OCI-LY1 (cell line): ENCODE measurements at regions not wholly inside any gene's neighbourhood (a gene's known extent, or its start where the extent isn't known, plus 50 kb on each side); places are given as distances from the start of the nearest gene placed in this dataset.

Source experiments
- H2AFZ ChIP-seq: fragments of 200-600 bp; sonication (generic), shearing (Covaris generic); 2 replicates; pipeline ENCODE4 v1.6.0; 2014; ENCODE audit warnings: antibody characterized with exemption, mild to moderate bottlenecking, low read length
- H3F3A ChIP-seq: fragments of 200-600 bp; sonication (generic), shearing (Covaris generic); 2 replicates; pipeline ENCODE4 v1.6.0; 2014; ENCODE audit warnings: mild to moderate bottlenecking, antibody characterized with exemption, low read length, moderate library complexity; ENCODE audit not compliant: insufficient read depth
- H3K27ac ChIP-seq: fragments of 200-600 bp; sonication (generic); 2 replicates; pipeline ENCODE4 v1.5.1; 2014; ENCODE audit warnings: low read length, mixed run types, mild to moderate bottlenecking, low read depth; ENCODE audit not compliant: poor library complexity, severe bottlenecking
- H3K27me3 ChIP-seq: fragments of 200-600 bp; sonication (generic); 2 replicates; pipeline ENCODE4 v1.6.0; 2014; ENCODE audit warnings: antibody characterized with exemption, mild to moderate bottlenecking, low read length, moderate library complexity; ENCODE audit not compliant: insufficient read depth
- H3K36me3 ChIP-seq: fragments of 200-600 bp; sonication (generic); 2 replicates; pipeline ENCODE4 v1.6.1; 2014; ENCODE audit warnings: mild to moderate bottlenecking, antibody characterized with exemption, low read length, moderate library complexity, mixed read lengths; ENCODE audit not compliant: insufficient read depth
- H3K4me1 ChIP-seq: fragments of 200-600 bp; sonication (generic); 2 replicates; pipeline ENCODE4 v1.5.1; 2014; ENCODE audit warnings: mild to moderate bottlenecking, low read length, moderate library complexity; ENCODE audit not compliant: insufficient read depth, severe bottlenecking
- H3K4me2 ChIP-seq: fragments of 200-600 bp; sonication (generic), shearing (Covaris generic); 2 replicates; pipeline ENCODE4 v1.6.1; 2014; ENCODE audit warnings: low read length
- H3K4me3 ChIP-seq: fragments of 200-600 bp; sonication (generic); 2 replicates; pipeline ENCODE4 v1.5.1; 2014; ENCODE audit warnings: low read length, low read depth, mild to moderate bottlenecking, mixed read lengths; ENCODE audit not compliant: poor library complexity, severe bottlenecking
- H3K79me2 ChIP-seq: fragments of 200-600 bp; shearing (Covaris generic); 2 replicates; pipeline ENCODE4 v1.6.1; 2016; ENCODE audit warnings: mixed run types, low read length, mixed read lengths; ENCODE audit not compliant: insufficient read depth
- H3K9ac ChIP-seq: fragments of 200-600 bp; sonication (generic), shearing (Covaris generic); 2 replicates; pipeline ENCODE4 v1.6.1; 2014; ENCODE audit warnings: mild to moderate bottlenecking, low read length, mixed read lengths
- H3K9me2 ChIP-seq: fragments of 200-600 bp; sonication (generic), shearing (Covaris generic); 2 replicates; pipeline ENCODE4 v1.6.1; 2014; ENCODE audit warnings: low read depth, mild to moderate bottlenecking, low read length, mixed read lengths
- H3K9me3 ChIP-seq: fragments of 200-600 bp; shearing (Covaris generic); 2 replicates; pipeline ENCODE4 v1.6.1; 2014; ENCODE audit warnings: low read length, mixed read lengths
- H4K20me1 ChIP-seq: fragments of 200-600 bp; sonication (generic), shearing (Covaris generic); 2 replicates; pipeline ENCODE4 v1.6.0; 2016; ENCODE audit warnings: mild to moderate bottlenecking, low read length; ENCODE audit not compliant: insufficient read depth
- EZH2 ChIP-seq: fragments of 200-600 bp; sonication (generic), shearing (Covaris generic); IDR thresholded peaks from 2 replicates; pipeline ENCODE4 v1.8.0; 2017; ENCODE audit warnings: borderline replicate concordance, mixed run types, mild to moderate bottlenecking, antibody characterized with exemption, low read length, moderate library complexity, mixed read lengths
- TF ChIP-seq, protein P1 (sequence below): fragments of 200-600 bp; sonication (generic), shearing (Covaris generic); IDR thresholded peaks from 2 replicates; pipeline ENCODE4 v1.5.1; 2017; ENCODE audit warnings: mild to moderate bottlenecking, antibody characterized with exemption, low read length, moderate library complexity, mixed read lengths

DNA sequence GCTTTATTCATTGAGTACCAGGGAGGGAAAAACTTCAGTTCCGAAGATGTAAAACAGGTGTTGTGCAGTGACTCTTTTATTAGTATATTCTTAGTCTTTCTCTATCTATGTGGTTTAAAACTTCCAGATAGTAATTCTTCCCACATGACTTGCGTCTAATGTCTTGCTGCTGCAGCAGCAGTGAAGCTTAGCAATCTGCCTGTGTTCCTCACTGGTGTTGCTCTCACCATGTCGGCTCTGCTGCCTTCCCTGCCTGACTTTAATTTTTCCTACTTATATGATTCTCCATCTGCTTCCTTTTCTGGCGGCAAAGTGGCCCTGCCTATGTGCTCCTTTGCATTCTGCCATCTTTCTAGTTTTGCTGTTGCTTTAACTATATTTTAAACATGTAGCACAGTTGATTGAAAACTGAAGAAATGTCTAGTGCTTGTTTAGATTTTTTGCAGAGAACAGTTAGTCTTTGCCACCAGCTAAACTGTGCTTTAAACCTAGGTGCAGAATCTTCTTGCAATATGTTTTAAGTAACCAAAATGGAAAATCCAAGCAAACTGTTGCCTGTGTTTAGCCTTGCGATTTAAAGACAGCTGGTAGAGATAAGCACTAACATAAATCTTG lies 1934.2 kb upstream of the IGFBP7 start:
- Histone ChIP-seq H3K27ac (no peak overlapping the region), H3K36me3 (no peaks in the 10 kb centered on the region), H3K79me2 (no peaks in the 10 kb centered on the region), H3K9me2 (no peaks in the 10 kb centered on the region), H3K4me1 (no peaks in the 10 kb centered on the region), H3K4me2 (no peak overlapping the region), H4K20me1 (no peaks in the 10 kb centered on the region), H3F3A (no peaks in the 10 kb centered on the region), H3K9me3 (no peaks in the 10 kb centered on the region), H3K9ac (no peak overlapping the region), H3K4me3 (no peak overlapping the region), H3K27me3 (no peaks in the 10 kb centered on the region), H2AFZ (no peak overlapping the region)
- TF ChIP-seq EZH2, result no peak
- TF ChIP-seq, protein P1, sequence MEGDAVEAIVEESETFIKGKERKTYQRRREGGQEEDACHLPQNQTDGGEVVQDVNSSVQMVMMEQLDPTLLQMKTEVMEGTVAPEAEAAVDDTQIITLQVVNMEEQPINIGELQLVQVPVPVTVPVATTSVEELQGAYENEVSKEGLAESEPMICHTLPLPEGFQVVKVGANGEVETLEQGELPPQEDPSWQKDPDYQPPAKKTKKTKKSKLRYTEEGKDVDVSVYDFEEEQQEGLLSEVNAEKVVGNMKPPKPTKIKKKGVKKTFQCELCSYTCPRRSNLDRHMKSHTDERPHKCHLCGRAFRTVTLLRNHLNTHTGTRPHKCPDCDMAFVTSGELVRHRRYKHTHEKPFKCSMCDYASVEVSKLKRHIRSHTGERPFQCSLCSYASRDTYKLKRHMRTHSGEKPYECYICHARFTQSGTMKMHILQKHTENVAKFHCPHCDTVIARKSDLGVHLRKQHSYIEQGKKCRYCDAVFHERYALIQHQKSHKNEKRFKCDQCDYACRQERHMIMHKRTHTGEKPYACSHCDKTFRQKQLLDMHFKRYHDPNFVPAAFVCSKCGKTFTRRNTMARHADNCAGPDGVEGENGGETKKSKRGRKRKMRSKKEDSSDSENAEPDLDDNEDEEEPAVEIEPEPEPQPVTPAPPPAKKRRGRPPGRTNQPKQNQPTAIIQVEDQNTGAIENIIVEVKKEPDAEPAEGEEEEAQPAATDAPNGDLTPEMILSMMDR, result no peak

GRCh38 chr4:59054086-59054485 lies 1943.9 kb upstream of the IGFBP7 start:
- Histone ChIP-seq H3K27me3 (no peaks in the 10 kb centered on the region), H3K27ac (no peak overlapping the region), H3K4me1 (no peaks in the 10 kb centered on the region), H3K4me2 (no peak overlapping the region), H3K4me3 (no peak overlapping the region), H3F3A (no peaks in the 10 kb centered on the region), H3K9me2 (no peaks in the 10 kb centered on the region), H3K79me2 (no peaks in the 10 kb centered on the region), H3K36me3 (no peaks in the 10 kb centered on the region), H3K9ac (no peak overlapping the region), H2AFZ (no peak overlapping the region), H3K9me3 (no peaks in the 10 kb centered on the region), H4K20me1 (no peaks in the 10 kb centered on the region)
- no peak for TF ChIP-seq EZH2
- TF ChIP-seq, protein P1, result no peak

DNA sequence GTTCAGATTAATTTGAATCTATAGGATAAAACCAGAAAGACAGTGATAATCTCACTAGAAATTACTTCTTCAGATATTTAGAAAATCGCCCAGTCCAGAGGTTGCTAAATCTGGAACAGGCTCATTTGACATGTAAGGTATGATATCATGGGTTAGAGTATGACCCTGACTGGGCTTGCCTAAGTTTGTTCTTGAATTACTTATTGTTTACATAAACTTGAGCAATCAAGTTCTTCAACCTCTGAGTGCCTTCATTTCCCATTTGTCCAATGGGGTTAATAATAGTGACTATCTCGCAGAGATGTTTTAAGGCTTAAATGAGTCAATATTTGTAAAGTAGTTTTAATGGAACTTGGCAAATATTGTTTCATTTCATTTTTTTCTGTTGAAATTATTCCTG lies 1947.6 kb upstream of the IGFBP7 start:
- TF ChIP-seq, protein P1, result no peak
- TF ChIP-seq EZH2, result no peak
- H3K9me3 ChIP-seq, result no peaks in the 10 kb centered on the region
- H3K9me2 ChIP-seq, result no peaks in the 10 kb centered on the region
- H3K4me3 ChIP-seq, result no peak overlapping the region
- H2AFZ ChIP-seq, result no peak overlapping the region
- no peak overlapping the region for H3K4me2 ChIP-seq
- H3K79me2 ChIP-seq, result no peaks in the 10 kb centered on the region
- H3K4me1 ChIP-seq, result no peaks in the 10 kb centered on the region
- no peaks in the 10 kb centered on the region for H3F3A ChIP-seq
- H4K20me1 ChIP-seq, result no peaks in the 10 kb centered on the region
- no peaks in the 10 kb centered on the region for H3K27me3 ChIP-seq
- H3K36me3 ChIP-seq, result no peaks in the 10 kb centered on the region
- H3K9ac ChIP-seq, result no peak overlapping the region
- no peak overlapping the region for H3K27ac ChIP-seq
